HEK293 (cell line): ENCODE measurements at regions not wholly inside any gene's neighbourhood (a gene's known extent, or its start where the extent isn't known, plus 50 kb on each side); places are given as distances from the start of the nearest gene placed in this dataset.

Source experiments
- CTCF ChIA-PET: fragments of 350-600 bp; formaldehyde crosslinking; extraction: SDS; loops from one replicate; lab custom pipeline; 2021; ENCODE audit warnings: antibody characterized with exemption; lab: Yijun Ruan, JAX
- POLR2A ChIA-PET: fragments of 300-600 bp; formaldehyde crosslinking; extraction: SDS; loops from one replicate; lab custom pipeline; 2020; ENCODE audit warnings: antibody characterized with exemption, inconsistent platforms; lab: Yijun Ruan, JAX
- H3K27ac ChIP-seq: fragments of 200-500 bp; sonication (Bioruptor generic); 2 replicates; pipeline ENCODE4 v1.5.1; 2014; ENCODE audit warnings: low read depth, low read length, control low read depth, inconsistent platforms; ENCODE audit errors: extremely low read depth
- H3K36me3 ChIP-seq, 2 experiments: fragments of 200-500 bp in 1 of 2; sonication (Bioruptor generic) in 1 of 2; 1 replicate in 1 of 2; 2 replicates in 1 of 2; pipeline ENCODE4 v1.5.1; 2014 to 2017; ENCODE audit warnings: inconsistent platforms in 2 of 2, low read length in 2 of 2; ENCODE audit not compliant: control insufficient read depth in 2 of 2, insufficient read depth in 1 of 2
- H3K4me1 ChIP-seq: fragments of 200-500 bp; sonication (Bioruptor generic); 2 replicates; pipeline ENCODE4 v1.5.1; 2014; ENCODE audit warnings: mild to moderate bottlenecking, low read length, inconsistent platforms; ENCODE audit not compliant: control insufficient read depth, insufficient read depth
- H3K4me3 ChIP-seq: 2 replicates; pipeline ENCODE4 v1.5.1; 2011; ENCODE audit warnings: low read depth, mild to moderate bottlenecking, control low read depth, low read length, moderate library complexity
- H3K9me3 ChIP-seq: fragments of 200-500 bp; sonication (Bioruptor generic); 2 replicates; pipeline ENCODE4 v1.5.1; 2014; ENCODE audit warnings: low read depth, low read length, inconsistent platforms; ENCODE audit not compliant: control insufficient read depth, insufficient read depth
- BCL11B ChIP-seq: fragments of 450-650 bp; formaldehyde crosslinking; IDR thresholded peaks from 2 replicates; pipeline ENCODE4 v1.5.1; 2016; ENCODE audit warnings: low read depth, missing biosample characterization, missing genetic modification characterization
- HOXD13 ChIP-seq: sonication (generic); formaldehyde crosslinking; IDR thresholded peaks from 2 replicates; pipeline ENCODE4 v1.8.0; 2022; ENCODE audit warnings: missing genetic modification reagents, borderline replicate concordance
- SETDB1 ChIP-seq: IDR thresholded peaks from one replicate; pipeline ENCODE4 v1.6.1; 2017; ENCODE audit warnings: mild to moderate bottlenecking, low read length, moderate library complexity, mixed read lengths; ENCODE audit not compliant: insufficient read length
- ZBTB48 ChIP-seq: fragments of 450-650 bp; formaldehyde crosslinking; IDR thresholded peaks from 2 replicates; pipeline ENCODE4 v1.5.1; 2016; ENCODE audit warnings: missing biosample characterization, missing genetic modification characterization
- ZFP3 ChIP-seq: fragments of 450-650 bp; formaldehyde crosslinking; IDR thresholded peaks from 2 replicates; pipeline ENCODE4 v1.5.1; 2016; ENCODE audit warnings: low read depth, missing biosample characterization, missing genetic modification characterization
- ZIC2 ChIP-seq: fragments of 450-650 bp; formaldehyde crosslinking; IDR thresholded peaks from 2 replicates; pipeline ENCODE4 v1.5.1; 2016; ENCODE audit warnings: missing biosample characterization, missing genetic modification characterization
- ZNF26 ChIP-seq: fragments of 450-650 bp; formaldehyde crosslinking; IDR thresholded peaks from 2 replicates; pipeline ENCODE4 v1.5.1; 2016; ENCODE audit warnings: missing biosample characterization, missing genetic modification characterization
- ZNF624 ChIP-seq: fragments of 450-650 bp; formaldehyde crosslinking; IDR thresholded peaks from 2 replicates; pipeline ENCODE4 v1.5.1; 2017; ENCODE audit warnings: missing biosample characterization, missing genetic modification characterization
- ZNF629 ChIP-seq: fragments of 450-650 bp; formaldehyde crosslinking; IDR thresholded peaks from 2 replicates; pipeline ENCODE4 v1.5.1; 2017; ENCODE audit warnings: missing biosample characterization, missing genetic modification characterization
- ZNF654 ChIP-seq: fragments of 450-650 bp; formaldehyde crosslinking; IDR thresholded peaks from 2 replicates; pipeline ENCODE4 v1.5.1; 2016; ENCODE audit warnings: low read depth, missing biosample characterization, missing genetic modification characterization
- ZNF768 ChIP-seq: fragments of 450-650 bp; formaldehyde crosslinking; IDR thresholded peaks from 2 replicates; pipeline ENCODE4 v1.5.1; 2018; ENCODE audit warnings: missing biosample characterization, mild to moderate bottlenecking, missing genetic modification characterization
- TF ChIP-seq, protein P1 (sequence below): fragments of 450-650 bp; formaldehyde crosslinking; IDR thresholded peaks from 2 replicates; pipeline ENCODE4 v1.5.1; 2016; ENCODE audit warnings: missing biosample characterization, missing genetic modification characterization
- TF ChIP-seq, protein P2 (sequence below): fragments of 450-650 bp; IDR thresholded peaks from 2 replicates; pipeline ENCODE4 v1.5.1; 2018; ENCODE audit warnings: missing biosample characterization, mild to moderate bottlenecking, missing genetic modification characterization
- TF ChIP-seq, protein P3 (sequence below): fragments of 450-650 bp; formaldehyde crosslinking; IDR thresholded peaks from 2 replicates; pipeline ENCODE4 v1.5.1; 2016; ENCODE audit warnings: missing biosample characterization, missing genetic modification characterization
- TF ChIP-seq, protein P4 (sequence below): fragments of 450-650 bp; formaldehyde crosslinking; IDR thresholded peaks from 2 replicates; pipeline ENCODE4 v1.5.1; 2017; ENCODE audit warnings: missing biosample characterization, mild to moderate bottlenecking, missing genetic modification characterization, moderate library complexity

GRCh38 chr17:22506861-22507260 lies 814.5 kb downstream of the KCNJ18 start (continued):
- TF ChIP-seq, protein P1, sequence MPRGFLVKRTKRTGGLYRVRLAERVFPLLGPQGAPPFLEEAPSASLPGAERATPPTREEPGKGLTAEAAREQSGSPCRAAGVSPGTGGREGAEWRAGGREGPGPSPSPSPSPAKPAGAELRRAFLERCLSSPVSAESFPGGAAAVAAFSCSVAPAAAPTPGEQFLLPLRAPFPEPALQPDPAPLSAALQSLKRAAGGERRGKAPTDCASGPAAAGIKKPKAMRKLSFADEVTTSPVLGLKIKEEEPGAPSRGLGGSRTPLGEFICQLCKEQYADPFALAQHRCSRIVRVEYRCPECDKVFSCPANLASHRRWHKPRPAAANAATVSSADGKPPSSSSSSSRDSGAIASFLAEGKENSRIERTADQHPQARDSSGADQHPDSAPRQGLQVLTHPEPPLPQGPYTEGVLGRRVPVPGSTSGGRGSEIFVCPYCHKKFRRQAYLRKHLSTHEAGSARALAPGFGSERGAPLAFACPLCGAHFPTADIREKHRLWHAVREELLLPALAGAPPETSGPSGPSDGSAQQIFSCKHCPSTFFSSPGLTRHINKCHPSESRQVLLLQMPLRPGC (tag by site-specific recombination): no peak
- no peak for TF ChIP-seq ZNF624 (tag by site-specific recombination)

DNA sequence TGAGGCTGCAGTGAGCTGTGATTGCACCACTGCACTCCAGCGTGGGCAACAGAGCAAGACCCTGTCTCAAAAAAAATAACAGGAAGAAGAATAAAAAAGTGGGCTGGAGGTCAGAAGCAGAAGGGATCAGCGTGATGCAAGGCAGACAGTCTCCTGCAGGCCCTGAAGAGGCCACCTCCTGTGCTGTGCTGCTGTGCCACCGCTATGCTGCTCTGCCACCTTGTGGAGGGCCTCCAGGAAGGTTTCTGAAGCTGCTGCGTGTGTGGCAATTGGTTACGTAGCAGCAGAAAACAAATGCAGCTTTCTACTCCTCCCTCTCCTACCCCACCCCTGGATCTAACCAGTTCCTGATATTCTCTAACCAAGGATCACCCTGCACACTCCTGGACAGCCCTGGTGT lies 815.5 kb downstream of the KCNJ18 start:
- no peaks in the 10 kb centered on the region for H3K4me1 ChIP-seq
- H3K36me3 ChIP-seq: no peaks in the 10 kb centered on the region
- TF ChIP-seq, protein P2, sequence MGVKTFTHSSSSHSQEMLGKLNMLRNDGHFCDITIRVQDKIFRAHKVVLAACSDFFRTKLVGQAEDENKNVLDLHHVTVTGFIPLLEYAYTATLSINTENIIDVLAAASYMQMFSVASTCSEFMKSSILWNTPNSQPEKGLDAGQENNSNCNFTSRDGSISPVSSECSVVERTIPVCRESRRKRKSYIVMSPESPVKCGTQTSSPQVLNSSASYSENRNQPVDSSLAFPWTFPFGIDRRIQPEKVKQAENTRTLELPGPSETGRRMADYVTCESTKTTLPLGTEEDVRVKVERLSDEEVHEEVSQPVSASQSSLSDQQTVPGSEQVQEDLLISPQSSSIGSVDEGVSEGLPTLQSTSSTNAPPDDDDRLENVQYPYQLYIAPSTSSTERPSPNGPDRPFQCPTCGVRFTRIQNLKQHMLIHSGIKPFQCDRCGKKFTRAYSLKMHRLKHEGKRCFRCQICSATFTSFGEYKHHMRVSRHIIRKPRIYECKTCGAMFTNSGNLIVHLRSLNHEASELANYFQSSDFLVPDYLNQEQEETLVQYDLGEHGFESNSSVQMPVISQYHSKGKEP (tag by site-specific recombination): no peak
- TF ChIP-seq ZIC2 (tag by site-specific recombination) (peak; percentile 57; the same call in 1 of the 2 replicates), ZBTB48 (tag by site-specific recombination) (no peak), HOXD13 (CRISPR knock-in tag) (no peak), ZNF629 (tag by site-specific recombination) (no peak), ZNF654 (tag by site-specific recombination) (peak; percentile 53)
- TF ChIP-seq, protein P3, sequence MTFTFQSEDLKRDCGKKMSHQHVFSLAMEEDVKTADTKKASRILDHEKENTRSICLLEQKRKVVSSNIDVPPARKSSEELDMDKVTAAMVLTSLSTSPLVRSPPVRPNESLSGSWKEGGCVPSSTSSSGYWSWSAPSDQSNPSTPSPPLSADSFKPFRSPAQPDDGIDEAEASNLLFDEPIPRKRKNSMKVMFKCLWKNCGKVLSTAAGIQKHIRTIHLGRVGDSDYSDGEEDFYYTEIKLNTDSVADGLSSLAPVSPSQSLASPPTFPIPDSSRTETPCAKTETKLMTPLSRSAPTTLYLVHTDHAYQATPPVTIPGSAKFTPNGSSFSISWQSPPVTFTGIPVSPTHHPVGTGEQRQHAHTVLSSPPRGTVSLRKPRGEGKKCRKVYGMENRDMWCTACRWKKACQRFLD (tag by site-specific recombination): no peak
- TF ChIP-seq, protein P4, sequence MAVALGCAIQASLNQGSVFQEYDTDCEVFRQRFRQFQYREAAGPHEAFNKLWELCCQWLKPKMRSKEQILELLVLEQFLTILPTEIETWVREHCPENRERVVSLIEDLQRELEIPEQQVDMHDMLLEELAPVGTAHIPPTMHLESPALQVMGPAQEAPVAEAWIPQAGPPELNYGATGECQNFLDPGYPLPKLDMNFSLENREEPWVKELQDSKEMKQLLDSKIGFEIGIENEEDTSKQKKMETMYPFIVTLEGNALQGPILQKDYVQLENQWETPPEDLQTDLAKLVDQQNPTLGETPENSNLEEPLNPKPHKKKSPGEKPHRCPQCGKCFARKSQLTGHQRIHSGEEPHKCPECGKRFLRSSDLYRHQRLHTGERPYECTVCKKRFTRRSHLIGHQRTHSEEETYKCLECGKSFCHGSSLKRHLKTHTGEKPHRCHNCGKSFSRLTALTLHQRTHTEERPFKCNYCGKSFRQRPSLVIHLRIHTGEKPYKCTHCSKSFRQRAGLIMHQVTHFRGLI (tag by site-specific recombination): no peak
- POLR2A ChIA-PET: no interaction called here
- no peak overlapping the region for H3K4me3 ChIP-seq
- H3K9me3 ChIP-seq: no peaks in the 10 kb centered on the region
- CTCF ChIA-PET: interaction anchor here (0.6 to 1.5 kb wide), 5 partner anchors 9 to 170 kb away, joined by 3 to 4 read pairs (median 3); no protein-coding TSS in a partner anchor
- H3K27ac ChIP-seq: no peak overlapping the region

- Histone ChIP-seq H3K4me3 (no peak overlapping the region), H3K4me1 (no peaks in the 10 kb centered on the region)
- TF ChIP-seq ZNF26 (tag by site-specific recombination) (no peak), SETDB1 (no peak), BCL11B (tag by site-specific recombination) (no peak), ZFP3 (tag by site-specific recombination) (no peak), ZNF768 (tag by site-specific recombination) (no peak)
- TF ChIP-seq, all 188 proteins: peak for 0
- ChIA-PET CTCF (no interaction called here), POLR2A (no interaction called here)
- Histone ChIP-seq H3K36me3 (no peaks in the 10 kb centered on the region), H3K9me3 (no peaks in the 10 kb centered on the region), H3K27ac (no peak overlapping the region)
Measured at GRCh38 chr17:22510504-22510903, 818.2 kb downstream of the KCNJ18 start.
